ENCODE measurements at regions not wholly inside any gene's neighbourhood (a gene's known extent, or its start where the extent isn't known, plus 50 kb on each side); places are given as distances from the start of the nearest gene placed in this dataset.
A peak's percentile ranks its signal among the peaks of the same experiment; 100 is the strongest.

DNA sequence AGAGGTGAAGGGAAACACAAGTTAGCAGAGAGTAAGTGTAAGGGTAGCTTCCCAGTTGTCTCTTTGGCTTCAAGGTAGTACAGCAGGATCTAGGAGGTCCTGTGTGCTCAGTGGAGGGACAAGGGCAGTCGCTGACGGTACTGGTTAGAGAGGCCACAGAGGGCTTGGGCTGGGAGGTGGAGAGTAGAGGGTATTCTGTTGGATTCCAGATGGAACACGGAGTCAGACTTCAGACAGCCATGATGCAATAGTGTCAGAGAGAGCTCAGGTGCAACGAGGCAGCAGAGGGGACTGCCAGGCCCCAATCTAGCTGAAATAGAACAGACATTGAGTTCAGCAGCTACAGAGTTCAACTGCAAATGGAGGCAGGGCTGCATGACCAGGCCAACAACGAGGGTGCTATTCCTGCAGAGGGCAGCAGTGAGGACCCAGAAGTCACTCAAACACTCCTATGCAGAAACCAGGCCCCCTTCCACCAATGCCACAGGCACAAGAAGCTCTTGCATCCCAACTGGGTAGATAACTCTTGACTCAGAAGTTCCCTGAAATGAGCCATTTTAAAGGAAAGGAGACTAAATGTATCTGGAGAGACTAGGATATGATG lies 325.0 kb upstream of the ESRRG start:
- TF ChIP-seq, protein P1, sequence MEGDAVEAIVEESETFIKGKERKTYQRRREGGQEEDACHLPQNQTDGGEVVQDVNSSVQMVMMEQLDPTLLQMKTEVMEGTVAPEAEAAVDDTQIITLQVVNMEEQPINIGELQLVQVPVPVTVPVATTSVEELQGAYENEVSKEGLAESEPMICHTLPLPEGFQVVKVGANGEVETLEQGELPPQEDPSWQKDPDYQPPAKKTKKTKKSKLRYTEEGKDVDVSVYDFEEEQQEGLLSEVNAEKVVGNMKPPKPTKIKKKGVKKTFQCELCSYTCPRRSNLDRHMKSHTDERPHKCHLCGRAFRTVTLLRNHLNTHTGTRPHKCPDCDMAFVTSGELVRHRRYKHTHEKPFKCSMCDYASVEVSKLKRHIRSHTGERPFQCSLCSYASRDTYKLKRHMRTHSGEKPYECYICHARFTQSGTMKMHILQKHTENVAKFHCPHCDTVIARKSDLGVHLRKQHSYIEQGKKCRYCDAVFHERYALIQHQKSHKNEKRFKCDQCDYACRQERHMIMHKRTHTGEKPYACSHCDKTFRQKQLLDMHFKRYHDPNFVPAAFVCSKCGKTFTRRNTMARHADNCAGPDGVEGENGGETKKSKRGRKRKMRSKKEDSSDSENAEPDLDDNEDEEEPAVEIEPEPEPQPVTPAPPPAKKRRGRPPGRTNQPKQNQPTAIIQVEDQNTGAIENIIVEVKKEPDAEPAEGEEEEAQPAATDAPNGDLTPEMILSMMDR (IDR thresholded peaks at IDR 0.05): peak in 1 of 6 experiments; percentile 16
- TF ChIP-seq POLR2A (IDR thresholded peaks at IDR 0.05): no peak
